Small intestine (tissue), 7 donors: ENCODE measurements at regions not wholly inside any gene's neighbourhood (a gene's known extent, or its start where the extent isn't known, plus 50 kb on each side); places are given as distances from the start of the nearest gene placed in this dataset.

Experiments used
- DNase-seq, 2 donors: peaks; one replicate each; pipeline versions ENCODE4 v3.0.0 to v3.0.0-alpha.2; 2013
- FAIRE-seq: peaks from 2 replicates; lab custom pipeline; 2012; peaks lifted over from hg19 to GRCh38; lab: Jason Lieb, UNC
- H3K27ac ChIP-seq, 3 donors: one replicate each; pipeline ENCODE4 v1.5.1; 2013; ENCODE audit warnings: low read length in 2 of 3, mild to moderate bottlenecking in 2 of 3, control low read depth in 1 of 3, inconsistent platforms in 1 of 3, low read depth in 1 of 3, moderate library complexity in 1 of 3
- H3K27me3 ChIP-seq, 3 donors: one replicate each; pipeline ENCODE4 v1.6.1; 2013; ENCODE audit warnings: low read length in 3 of 3, inconsistent platforms in 1 of 3; ENCODE audit not compliant: control insufficient read depth in 3 of 3, insufficient read depth in 3 of 3
- H3K36me3 ChIP-seq, 3 donors: one replicate each; pipeline ENCODE4 v1.6.1; 2013; ENCODE audit warnings: low read length in 3 of 3, inconsistent platforms in 1 of 3, low read depth in 1 of 3, mild to moderate bottlenecking in 1 of 3, moderate library complexity in 1 of 3; ENCODE audit not compliant: control insufficient read depth in 3 of 3, insufficient read depth in 2 of 3
- H3K4me1 ChIP-seq, 3 donors: one replicate each; pipeline ENCODE4 v1.6.1; 2013; ENCODE audit warnings: low read length in 2 of 3, inconsistent platforms in 1 of 3, low read depth in 1 of 3, mild to moderate bottlenecking in 1 of 3, moderate library complexity in 1 of 3; ENCODE audit not compliant: control insufficient read depth in 3 of 3, insufficient read depth in 2 of 3
- H3K4me3 ChIP-seq, 3 donors: one replicate each; pipeline ENCODE4 v1.5.1; 2013; ENCODE audit warnings: low read length in 3 of 3, control low read depth in 1 of 3, inconsistent platforms in 1 of 3, low read depth in 1 of 3, mild to moderate bottlenecking in 1 of 3, moderate library complexity in 1 of 3
- H3K9me3 ChIP-seq, 2 donors: one replicate each; pipeline ENCODE4 v1.6.1; 2013; ENCODE audit warnings: low read depth in 1 of 2, low read length in 1 of 2; ENCODE audit not compliant: control insufficient read depth in 2 of 2, insufficient read depth in 1 of 2
- WGBS, 3 donors: extraction: QIAGEN DNeasy Blood & Tissue Kit; methylation state at CpG; one replicate each; pipeline ENCODE4 v1.1.7; 2013; 5-methylcytosine and 5-hydroxymethylcytosine counted together
- donor health status: healthy with polysubstance abuse.
- donor health status: control.
- donor health status: control.
- donor health status: Bipolar disorder and iron deficiency.
- donor health status: healthy.

- DNase-seq: peak in 1 of 2 donors; percentile 12
- Histone ChIP-seq H3K27me3 (no peaks in the 10 kb centered on the region), H3K36me3 (no peaks in the 10 kb centered on the region), H3K27ac (no peak overlapping the region), H3K4me1 (no peaks in the 10 kb centered on the region), H3K4me3 (no peak overlapping the region), H3K9me3 (peaks cover 0 to 6% of the 10 kb centered on the region in 2 donors)
- WGBS, 3 donors: 70 to 84% (median 72%) methylated on average over 6 of the region's 6 CpGs
- no peak for FAIRE-seq
Observed at GRCh38 chr18:66440433-66440832, 163.5 kb downstream of the CDH19 start.

GRCh38 chr18:66439670-66440069 is 164.2 kb downstream of the CDH19 start:
- Histone ChIP-seq H3K27ac (no peak overlapping the region), H3K36me3 (no peaks in the 10 kb centered on the region), H3K4me3 (no peak overlapping the region), H3K9me3 (peaks cover 0 to 6% of the 10 kb centered on the region in 2 donors), H3K27me3 (no peaks in the 10 kb centered on the region), H3K4me1 (no peaks in the 10 kb centered on the region)
- FAIRE-seq: no peak
- 87 to 93% (median 91%) methylated on average over 7 of the region's 7 CpGs for WGBS, 3 donors
- no peak for DNase-seq

- no peaks in the 10 kb centered on the region for H3K4me1 ChIP-seq
- 69 to 74% (median 73%) methylated on average over 1 of the region's 1 CpG for WGBS, 3 donors
- H3K27me3 ChIP-seq: no peaks in the 10 kb centered on the region
- H3K27ac ChIP-seq: no peak overlapping the region
- FAIRE-seq (no peak), DNase-seq (no peak)
- no peaks in the 10 kb centered on the region for H3K36me3 ChIP-seq
- no peak overlapping the region for H3K4me3 ChIP-seq
- H3K9me3 ChIP-seq: peaks cover 0 to 6% of the 10 kb centered on the region in 2 donors
Observed at GRCh38 chr18:66438711-66439536, 165.0 kb downstream of the CDH19 start.

GRCh38 chr18:66432636-66433035 is 171.3 kb downstream of the CDH19 start:
- Histone ChIP-seq H3K4me1 (no peaks in the 10 kb centered on the region), H3K27me3 (no peaks in the 10 kb centered on the region), H3K9me3 (no peaks in the 10 kb centered on the region), H3K4me3 (no peak overlapping the region), H3K36me3 (no peaks in the 10 kb centered on the region), H3K27ac (no peak overlapping the region)
- FAIRE-seq (no peak), DNase-seq (no peak)
- WGBS, 3 donors: 73 to 84% (median 79%) methylated on average over 1 of the region's 1 CpG

GRCh38 chr18:66428795-66429194 is 175.1 kb downstream of the CDH19 start:
- H3K9me3 ChIP-seq: no peaks in the 10 kb centered on the region
- 61 to 81% (median 66%) methylated on average over 1 of the region's 1 CpG for WGBS, 3 donors
- H3K27me3 ChIP-seq: no peaks in the 10 kb centered on the region
- no peaks in the 10 kb centered on the region for H3K4me1 ChIP-seq
- H3K4me3 ChIP-seq: no peak overlapping the region
- no peak for FAIRE-seq
- no peak for DNase-seq
- no peak overlapping the region for H3K27ac ChIP-seq
- no peaks in the 10 kb centered on the region for H3K36me3 ChIP-seq

GRCh38 chr18:66419400-66419799 is 184.5 kb downstream of the CDH19 start:
- Histone ChIP-seq H3K36me3 (no peaks in the 10 kb centered on the region), H3K27ac (no peak overlapping the region), H3K9me3 (no peaks in the 10 kb centered on the region), H3K4me1 (no peaks in the 10 kb centered on the region), H3K4me3 (no peak overlapping the region), H3K27me3 (no peaks in the 10 kb centered on the region)
- WGBS, 3 donors: 80 to 85% (median 85%) methylated on average over 5 of the region's 5 CpGs
- FAIRE-seq (no peak), DNase-seq (no peak)

GRCh38 chr18:66410692-66411091 is 193.2 kb downstream of the CDH19 start:
- FAIRE-seq (no peak), DNase-seq (no peak)
- WGBS, 3 donors: 70 to 72% (median 72%) methylated on average over 3 of the region's 3 CpGs
- Histone ChIP-seq H3K27ac (no peak overlapping the region), H3K4me1 (no peaks in the 10 kb centered on the region), H3K36me3 (no peaks in the 10 kb centered on the region), H3K4me3 (no peak overlapping the region), H3K27me3 (no peaks in the 10 kb centered on the region), H3K9me3 (no peaks in the 10 kb centered on the region)

GRCh38 chr18:66395671-66396218 is 208.1 kb downstream of the CDH19 start:
- Histone ChIP-seq H3K4me3 (no peak overlapping the region), H3K36me3 (no peaks in the 10 kb centered on the region), H3K27ac (no peak overlapping the region), H3K9me3 (peaks cover 0 to 10% of the 10 kb centered on the region in 2 donors), H3K4me1 (no peaks in the 10 kb centered on the region), H3K27me3 (no peaks in the 10 kb centered on the region)
- FAIRE-seq (no peak), DNase-seq (no peak)
- 89 to 96% (median 89%) methylated on average over 18 to 30 of the region's 30 CpGs for WGBS, 3 donors
